HCT116 (cell line): ENCODE measurements at regions not wholly inside any gene's neighbourhood (a gene's known extent, or its start where the extent isn't known, plus 50 kb on each side); places are given as distances from the start of the nearest gene placed in this dataset.

Experiments used
- ATAC-seq: fragments of 200-7000 bp; cut with Tn5 transposase; 2 replicates; pipeline ENCODE4 v1.9.1; 2020; ENCODE audit warnings: mild to moderate bottlenecking, moderate library complexity
- BruUV-seq: library from RNA; stranded (reverse); fragments of 400-500 nt; replicated peaks from 2 replicates; lab custom pipeline; 2021; lab: Mats Ljungman, UMichigan
- CTCF ChIA-PET: fragments of 300-600 bp; sonication (Branson Sonifier 250); formaldehyde crosslinking; loops from one replicate; lab custom pipeline; 2021; ENCODE audit warnings: antibody characterized with exemption; lab: Charles Lee
- POLR2A ChIA-PET: fragments of 300-600, 350-600 bp; sonication (Branson Sonifier 250); formaldehyde crosslinking; loops from one replicate; lab custom pipeline; 2021; ENCODE audit warnings: antibody characterized with exemption; lab: Charles Lee
- RAD21 ChIA-PET, 2 experiments: fragments of 300-600 bp; sonication (Branson Sonifier 250); formaldehyde crosslinking; loops; one replicate each; lab custom pipeline; 2023; ENCODE audit warnings: low total read pairs in 2 of 2; ENCODE audit not compliant: uncharacterized antibody in 2 of 2, unreplicated experiment in 2 of 2, low non-redundant PET in 1 of 2; lab: Charles Lee
- DNase-seq: peaks from one replicate; pipeline ENCODE4 v3.0.0-alpha.2; 2010; ENCODE audit warnings: low read depth, low spot score
- H2AFZ ChIP-seq: fragments of 200-600 bp; shearing (Covaris generic), sonication (generic); 2 replicates; pipeline ENCODE4 v1.6.1; 2017; ENCODE audit warnings: low read depth, mixed run types, mixed read lengths, antibody characterized with exemption, low read length; ENCODE audit not compliant: poor library complexity, severe bottlenecking
- H3K27ac ChIP-seq: 2 replicates; pipeline ENCODE4 v1.5.1; 2012; ENCODE audit warnings: low read depth, low read length
- H3K27me3 ChIP-seq: fragments of 200-600 bp; sonication (generic); 2 replicates; pipeline ENCODE4 v1.6.1; 2016; ENCODE audit warnings: mixed run types, low read length, mixed read lengths; ENCODE audit not compliant: insufficient read depth
- H3K36me3 ChIP-seq, 2 experiments: fragments of 200-500 bp in 1 of 2; fragments of 200-600 bp in 1 of 2; sonication (Bioruptor generic) in 1 of 2; sonication (generic) in 1 of 2; 2 replicates each; pipeline versions ENCODE4 v1.5.1 to v1.6.1; 2014 to 2016; ENCODE audit warnings: low read length in 2 of 2, inconsistent platforms in 1 of 2, mixed read lengths in 1 of 2, mixed run types in 1 of 2; ENCODE audit not compliant: insufficient read depth in 2 of 2, control insufficient read depth in 1 of 2
- H3K4me1 ChIP-seq, 2 experiments: fragments of 200-600 bp in 1 of 2; sonication (generic) in 1 of 2; 2 replicates each; pipeline versions ENCODE4 v1.5.1 to v1.6.1; 2012 to 2017; ENCODE audit warnings: low read length in 2 of 2, inconsistent platforms in 1 of 2, mild to moderate bottlenecking in 1 of 2, mixed read lengths in 1 of 2, mixed run types in 1 of 2, moderate library complexity in 1 of 2; ENCODE audit not compliant: insufficient read depth in 2 of 2, control insufficient read depth in 1 of 2
- H3K4me2 ChIP-seq: fragments of 200-600 bp; sonication (generic); 2 replicates; pipeline ENCODE4 v1.6.1; 2017; ENCODE audit warnings: mixed run types, low read length, mixed read lengths
- H3K4me3 ChIP-seq, 2 experiments: fragments of 200-600 bp in 1 of 2; sonication (generic) in 1 of 2; replicated peaks in 1 of 2; 2 replicates each; pipeline ENCODE4 v1.5.1; 2011 to 2016; ENCODE audit warnings: low read length in 2 of 2, control low read depth in 1 of 2, low read depth in 1 of 2, mild to moderate bottlenecking in 1 of 2, mixed read lengths in 1 of 2, mixed run types in 1 of 2
- H3K79me2 ChIP-seq: fragments of 200-600 bp; sonication (generic); 2 replicates; pipeline ENCODE4 v1.6.1; 2017; ENCODE audit warnings: mild to moderate bottlenecking, mixed run types, low read length, moderate library complexity, mixed read lengths; ENCODE audit not compliant: insufficient read depth
- H3K9ac ChIP-seq: fragments of 200-600 bp; sonication (generic); 2 replicates; pipeline ENCODE4 v1.6.1; 2016; ENCODE audit warnings: low read length, mixed read lengths
- H3K9me2 ChIP-seq: fragments of 200-600 bp; sonication (generic), shearing (Covaris generic); 2 replicates; pipeline ENCODE4 v1.6.1; 2017; ENCODE audit warnings: mixed run types, mild to moderate bottlenecking, moderate library complexity; ENCODE audit not compliant: insufficient read depth
- H3K9me3 ChIP-seq, 2 experiments: fragments of 200-500 bp in 1 of 2; fragments of 200-600 bp in 1 of 2; sonication (Bioruptor generic) in 1 of 2; sonication (generic) in 1 of 2; 2 replicates each; pipeline ENCODE4 v1.6.1; 2014 to 2017; ENCODE audit warnings: low read length in 2 of 2, mixed read lengths in 2 of 2, inconsistent platforms in 1 of 2, low read depth in 1 of 2, mild to moderate bottlenecking in 1 of 2, mixed run types in 1 of 2, moderate library complexity in 1 of 2; ENCODE audit not compliant: control insufficient read depth in 1 of 2, insufficient read depth in 1 of 2
- H4K20me1 ChIP-seq: fragments of 200-600 bp; sonication (generic), shearing (Covaris generic); 2 replicates; pipeline ENCODE4 v1.6.1; 2017; ENCODE audit warnings: mixed run types, mild to moderate bottlenecking, moderate library complexity; ENCODE audit not compliant: insufficient read depth
- CBX3 ChIP-seq: IDR thresholded peaks from 2 replicates; pipeline ENCODE4 v1.6.1; 2012; ENCODE audit warnings: low read depth
- CEBPB ChIP-seq: IDR thresholded peaks from 2 replicates; pipeline ENCODE4 v1.6.1; 2012; ENCODE audit warnings: low read depth
- EGR1 ChIP-seq: IDR thresholded peaks from 2 replicates; pipeline ENCODE4 v1.6.1; 2012; ENCODE audit warnings: low read depth
- ELF1 ChIP-seq: IDR thresholded peaks from 2 replicates; pipeline ENCODE4 v1.6.1; 2012; ENCODE audit warnings: low read depth, borderline replicate concordance
- EZH2 ChIP-seq: fragments of 200-600 bp; sonication (generic); IDR thresholded peaks from 2 replicates; pipeline ENCODE4 v1.6.1; 2017; ENCODE audit warnings: antibody characterized with exemption, mixed run types
- FOSL1 ChIP-seq: IDR thresholded peaks from 2 replicates; pipeline ENCODE4 v1.6.1; 2012; ENCODE audit warnings: low read depth
- JUND ChIP-seq: IDR thresholded peaks from 2 replicates; pipeline ENCODE4 v1.6.1; 2012
- POLR2A ChIP-seq: IDR thresholded peaks from 2 replicates; pipeline ENCODE4 v1.7.0; 2011; ENCODE audit warnings: borderline replicate concordance; ENCODE audit not compliant: insufficient read depth, insufficient read length; ENCODE audit errors: extremely low read depth
- POLR2AphosphoS5 ChIP-seq: IDR thresholded peaks from 2 replicates; pipeline ENCODE4 v1.6.1; 2011; ENCODE audit warnings: mild to moderate bottlenecking, low read depth, low read length, moderate library complexity
- SIN3A ChIP-seq: IDR thresholded peaks from 2 replicates; pipeline ENCODE4 v1.6.1; 2012; ENCODE audit warnings: low read depth
- SRF ChIP-seq: IDR thresholded peaks from 2 replicates; pipeline ENCODE4 v1.6.1; 2012; ENCODE audit warnings: low read depth
- TCF7L2 ChIP-seq: IDR thresholded peaks from 2 replicates; pipeline ENCODE4 v1.7.0; 2011; ENCODE audit warnings: borderline replicate concordance, inconsistent platforms; ENCODE audit not compliant: insufficient read depth, insufficient read length; ENCODE audit errors: extremely low read depth
- YY1 ChIP-seq: IDR thresholded peaks from 2 replicates; pipeline ENCODE4 v1.6.1; 2011; ENCODE audit warnings: low read length, low read depth, moderate library complexity, mild to moderate bottlenecking; ENCODE audit not compliant: insufficient replicate concordance; ENCODE audit errors: extremely low read depth
- ZFX ChIP-seq: fragments of 450-650 bp; IDR thresholded peaks from 2 replicates; pipeline ENCODE4 v1.6.1; 2017
- intact Hi-C: fragments of 100-400 bp; cut with micrococcal nuclease; formaldehyde crosslinking; loops from 2 replicates; pipeline ENCODE4 v1.10.0; 2022
- TF ChIP-seq, protein P1 (sequence below): IDR thresholded peaks from 2 replicates; pipeline ENCODE4 v1.6.1; 2012
- TF ChIP-seq, protein P2 (sequence below): IDR thresholded peaks from 2 replicates; pipeline ENCODE4 v1.6.1; 2011; ENCODE audit warnings: mild to moderate bottlenecking, low read length, moderate library complexity; ENCODE audit not compliant: insufficient replicate concordance; ENCODE audit errors: extremely low read depth
- TF ChIP-seq, protein P3 (sequence below), 3 experiments: fragments of 200-600 bp in 1 of 3; sonication (generic) in 1 of 3; IDR thresholded peaks in 2 of 3; conservative IDR thresholded peaks in 1 of 3; 2 replicates each; pipeline ENCODE4 v1.5.1; 2012 to 2017; ENCODE audit warnings: low read depth in 2 of 3, low read length in 2 of 3, antibody characterized with exemption in 1 of 3, borderline replicate concordance in 1 of 3, control low read depth in 1 of 3, mild to moderate bottlenecking in 1 of 3, mixed read lengths in 1 of 3, mixed run types in 1 of 3, moderate library complexity in 1 of 3; ENCODE audit not compliant: insufficient read depth in 1 of 3
- TF ChIP-seq, protein P4 (sequence below): IDR thresholded peaks from 2 replicates; pipeline ENCODE4 v1.6.1; 2012
- TF ChIP-seq, protein P5 (sequence below): IDR thresholded peaks from 2 replicates; pipeline ENCODE4 v1.6.1; 2012; ENCODE audit warnings: low read depth

DNA sequence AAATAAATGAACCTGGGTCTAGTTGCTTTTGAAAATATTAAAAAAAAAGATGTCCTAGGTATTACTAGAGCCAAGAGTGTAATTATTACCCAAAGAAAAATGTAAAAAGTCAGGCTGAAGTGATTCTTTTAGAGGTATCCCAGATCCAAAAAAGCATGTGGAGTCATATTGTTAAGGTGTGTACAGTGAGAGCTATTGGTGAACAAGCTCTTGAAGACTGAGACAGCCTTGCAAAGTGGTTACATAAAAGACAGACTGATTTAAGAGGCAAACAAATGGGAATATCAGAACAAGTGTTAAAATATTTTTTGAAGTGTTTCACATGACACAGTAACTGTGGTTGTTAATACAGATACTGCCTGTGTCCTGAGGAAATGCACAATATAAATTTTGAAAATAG, 624.5 kb downstream of the PLOD2 start:
- no peak overlapping the region for H3K9ac ChIP-seq
- H2AFZ ChIP-seq: no peak overlapping the region
- no peaks in the 10 kb centered on the region for H3K4me1 ChIP-seq
- no peak overlapping the region for H3K27ac ChIP-seq
- CTCF ChIA-PET: no interaction called here
- no TSS peak for BruUV-seq
- H3K9me2 ChIP-seq: no peaks in the 10 kb centered on the region
- no peaks in the 10 kb centered on the region for H3K27me3 ChIP-seq
- POLR2A ChIA-PET: no interaction called here
- H3K4me3 ChIP-seq: no peak overlapping the region
- no peaks in the 10 kb centered on the region for H4K20me1 ChIP-seq
- DNase-seq (no peak), ATAC-seq (no peak)
- intact Hi-C loops: no loop called here
- H3K9me3 ChIP-seq: 0 out of 4 replicates have a peak, but pooled peaks cover 0 to 3% of the 10 kb centered on the region in 2 experiments
- RAD21 ChIA-PET: no interaction called here
- H3K79me2 ChIP-seq: no peaks in the 10 kb centered on the region
- H3K4me2 ChIP-seq: no peak overlapping the region
- H3K36me3 ChIP-seq: no peaks in the 10 kb centered on the region
- TF ChIP-seq CEBPB (no peak), FOSL1 (no peak), ELF1 (no peak), YY1 (no peak), TCF7L2 (no peak), SIN3A (no peak), ZFX (no peak), CBX3 (no peak), JUND (no peak), POLR2AphosphoS5 (no peak), EGR1 (no peak), EZH2 (no peak), SRF (no peak), POLR2A (no peak)
- TF ChIP-seq, protein P1, sequence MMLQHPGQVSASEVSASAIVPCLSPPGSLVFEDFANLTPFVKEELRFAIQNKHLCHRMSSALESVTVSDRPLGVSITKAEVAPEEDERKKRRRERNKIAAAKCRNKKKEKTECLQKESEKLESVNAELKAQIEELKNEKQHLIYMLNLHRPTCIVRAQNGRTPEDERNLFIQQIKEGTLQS: no peak
- TF ChIP-seq, protein P2, sequence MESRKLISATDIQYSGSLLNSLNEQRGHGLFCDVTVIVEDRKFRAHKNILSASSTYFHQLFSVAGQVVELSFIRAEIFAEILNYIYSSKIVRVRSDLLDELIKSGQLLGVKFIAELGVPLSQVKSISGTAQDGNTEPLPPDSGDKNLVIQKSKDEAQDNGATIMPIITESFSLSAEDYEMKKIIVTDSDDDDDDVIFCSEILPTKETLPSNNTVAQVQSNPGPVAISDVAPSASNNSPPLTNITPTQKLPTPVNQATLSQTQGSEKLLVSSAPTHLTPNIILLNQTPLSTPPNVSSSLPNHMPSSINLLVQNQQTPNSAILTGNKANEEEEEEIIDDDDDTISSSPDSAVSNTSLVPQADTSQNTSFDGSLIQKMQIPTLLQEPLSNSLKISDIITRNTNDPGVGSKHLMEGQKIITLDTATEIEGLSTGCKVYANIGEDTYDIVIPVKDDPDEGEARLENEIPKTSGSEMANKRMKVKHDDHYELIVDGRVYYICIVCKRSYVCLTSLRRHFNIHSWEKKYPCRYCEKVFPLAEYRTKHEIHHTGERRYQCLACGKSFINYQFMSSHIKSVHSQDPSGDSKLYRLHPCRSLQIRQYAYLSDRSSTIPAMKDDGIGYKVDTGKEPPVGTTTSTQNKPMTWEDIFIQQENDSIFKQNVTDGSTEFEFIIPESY: no peak
- TF ChIP-seq, protein P3, sequence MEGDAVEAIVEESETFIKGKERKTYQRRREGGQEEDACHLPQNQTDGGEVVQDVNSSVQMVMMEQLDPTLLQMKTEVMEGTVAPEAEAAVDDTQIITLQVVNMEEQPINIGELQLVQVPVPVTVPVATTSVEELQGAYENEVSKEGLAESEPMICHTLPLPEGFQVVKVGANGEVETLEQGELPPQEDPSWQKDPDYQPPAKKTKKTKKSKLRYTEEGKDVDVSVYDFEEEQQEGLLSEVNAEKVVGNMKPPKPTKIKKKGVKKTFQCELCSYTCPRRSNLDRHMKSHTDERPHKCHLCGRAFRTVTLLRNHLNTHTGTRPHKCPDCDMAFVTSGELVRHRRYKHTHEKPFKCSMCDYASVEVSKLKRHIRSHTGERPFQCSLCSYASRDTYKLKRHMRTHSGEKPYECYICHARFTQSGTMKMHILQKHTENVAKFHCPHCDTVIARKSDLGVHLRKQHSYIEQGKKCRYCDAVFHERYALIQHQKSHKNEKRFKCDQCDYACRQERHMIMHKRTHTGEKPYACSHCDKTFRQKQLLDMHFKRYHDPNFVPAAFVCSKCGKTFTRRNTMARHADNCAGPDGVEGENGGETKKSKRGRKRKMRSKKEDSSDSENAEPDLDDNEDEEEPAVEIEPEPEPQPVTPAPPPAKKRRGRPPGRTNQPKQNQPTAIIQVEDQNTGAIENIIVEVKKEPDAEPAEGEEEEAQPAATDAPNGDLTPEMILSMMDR (IDR thresholded peaks at IDR 0.05 in 2 of 3, conservative IDR thresholded peaks at IDR 0.05 in 1 of 3; ENCODE audit: borderline replicate concordance in 1 of 3, insufficient read depth in 1 of 3, low read depth in 2 of 3, low read length in 2 of 3): no peak
- TF ChIP-seq, protein P4, sequence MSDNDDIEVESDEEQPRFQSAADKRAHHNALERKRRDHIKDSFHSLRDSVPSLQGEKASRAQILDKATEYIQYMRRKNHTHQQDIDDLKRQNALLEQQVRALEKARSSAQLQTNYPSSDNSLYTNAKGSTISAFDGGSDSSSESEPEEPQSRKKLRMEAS: no peak
- TF ChIP-seq, protein P5, sequence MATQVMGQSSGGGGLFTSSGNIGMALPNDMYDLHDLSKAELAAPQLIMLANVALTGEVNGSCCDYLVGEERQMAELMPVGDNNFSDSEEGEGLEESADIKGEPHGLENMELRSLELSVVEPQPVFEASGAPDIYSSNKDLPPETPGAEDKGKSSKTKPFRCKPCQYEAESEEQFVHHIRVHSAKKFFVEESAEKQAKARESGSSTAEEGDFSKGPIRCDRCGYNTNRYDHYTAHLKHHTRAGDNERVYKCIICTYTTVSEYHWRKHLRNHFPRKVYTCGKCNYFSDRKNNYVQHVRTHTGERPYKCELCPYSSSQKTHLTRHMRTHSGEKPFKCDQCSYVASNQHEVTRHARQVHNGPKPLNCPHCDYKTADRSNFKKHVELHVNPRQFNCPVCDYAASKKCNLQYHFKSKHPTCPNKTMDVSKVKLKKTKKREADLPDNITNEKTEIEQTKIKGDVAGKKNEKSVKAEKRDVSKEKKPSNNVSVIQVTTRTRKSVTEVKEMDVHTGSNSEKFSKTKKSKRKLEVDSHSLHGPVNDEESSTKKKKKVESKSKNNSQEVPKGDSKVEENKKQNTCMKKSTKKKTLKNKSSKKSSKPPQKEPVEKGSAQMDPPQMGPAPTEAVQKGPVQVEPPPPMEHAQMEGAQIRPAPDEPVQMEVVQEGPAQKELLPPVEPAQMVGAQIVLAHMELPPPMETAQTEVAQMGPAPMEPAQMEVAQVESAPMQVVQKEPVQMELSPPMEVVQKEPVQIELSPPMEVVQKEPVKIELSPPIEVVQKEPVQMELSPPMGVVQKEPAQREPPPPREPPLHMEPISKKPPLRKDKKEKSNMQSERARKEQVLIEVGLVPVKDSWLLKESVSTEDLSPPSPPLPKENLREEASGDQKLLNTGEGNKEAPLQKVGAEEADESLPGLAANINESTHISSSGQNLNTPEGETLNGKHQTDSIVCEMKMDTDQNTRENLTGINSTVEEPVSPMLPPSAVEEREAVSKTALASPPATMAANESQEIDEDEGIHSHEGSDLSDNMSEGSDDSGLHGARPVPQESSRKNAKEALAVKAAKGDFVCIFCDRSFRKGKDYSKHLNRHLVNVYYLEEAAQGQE: no peak
